ENCODE measurements at regions not wholly inside any gene's neighbourhood (a gene's known extent, or its start where the extent isn't known, plus 50 kb on each side); places are given as distances from the start of the nearest gene placed in this dataset.
A peak's percentile ranks its signal among the peaks of the same experiment; 100 is the strongest.

- no peaks in the 10 kb centered on the region for H3K27me3 ChIP-seq
- H3K4me3 ChIP-seq, result no peak overlapping the region
- ATAC-seq (no peak), DNase-seq (no peak)
- H3K27ac ChIP-seq, result no peak overlapping the region
- 75 to 83% (median 77%) methylated on average over 1 of the region's 1 CpG for WGBS, 4 donors
- no peaks in the 10 kb centered on the region for H3K36me3 ChIP-seq
- intact Hi-C loops (cut with DNase I), result no loop called here
- no peaks in the 10 kb centered on the region for H3K4me1 ChIP-seq
- TF ChIP-seq CTCF (IDR thresholded peaks at IDR 0.05), result no peak
- TF ChIP-seq POLR2A (IDR thresholded peaks at IDR 0.05), result no peak
- peaks cover 0 to 2% (median 0%) of the 10 kb centered on the region in 12 donors for H3K9me3 ChIP-seq
Measured at GRCh38 chr5:71988808-71989207, 118.5 kb upstream of the MAP1B start.

GRCh38 chr5:71993600-71993999 is 113.7 kb upstream of the MAP1B start:
- Histone ChIP-seq H3K27ac (no peak overlapping the region), H3K4me1 (no peaks in the 10 kb centered on the region), H3K4me3 (no peak overlapping the region), H3K9me3 (peaks cover 0 to 2% (median 0%) of the 10 kb centered on the region in 12 donors), H3K27me3 (no peaks in the 10 kb centered on the region), H3K36me3 (no peaks in the 10 kb centered on the region)
- WGBS, 4 donors, result 90 to 93% (median 92%) methylated on average over 3 of the region's 3 CpGs
- DNase-seq (no peak), ATAC-seq (no peak)
- intact Hi-C loops (cut with DNase I), result no loop called here
- TF ChIP-seq CTCF (IDR thresholded peaks at IDR 0.05), result no peak
- TF ChIP-seq POLR2A (IDR thresholded peaks at IDR 0.05), result no peak

DNA sequence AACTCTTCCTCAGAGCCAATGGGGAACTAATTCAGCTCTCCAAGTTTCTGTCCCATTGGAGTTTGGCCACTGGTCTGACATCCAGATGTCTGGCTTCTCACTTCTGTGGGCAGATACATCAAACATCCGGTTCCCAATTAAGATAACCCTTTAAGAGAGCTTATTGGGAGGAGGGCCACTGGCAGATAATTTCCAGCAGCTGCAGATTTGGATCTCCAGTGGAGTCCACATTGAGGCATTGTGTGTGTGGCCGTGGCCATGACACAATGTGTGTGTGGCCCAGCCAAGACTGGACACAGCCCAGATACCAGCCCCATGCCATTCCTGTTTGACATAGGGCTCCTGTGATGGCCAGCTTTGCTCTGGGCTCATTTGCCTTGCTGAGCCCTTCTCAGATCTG is 110.5 kb upstream of the MAP1B start:
- Histone ChIP-seq H3K27ac (no peak overlapping the region), H3K4me1 (no peaks in the 10 kb centered on the region), H3K27me3 (no peaks in the 10 kb centered on the region), H3K4me3 (no peak overlapping the region), H3K36me3 (no peaks in the 10 kb centered on the region), H3K9me3 (no peaks in the 10 kb centered on the region)
- no peak for TF ChIP-seq POLR2A (IDR thresholded peaks at IDR 0.05)
- no peak for TF ChIP-seq CTCF (IDR thresholded peaks at IDR 0.05)
- DNase-seq, result peak in 1 of 5 donors; percentile 10
- ATAC-seq, result peak in 1 of 4 donors; percentile 41
- WGBS, 4 donors, result 44 to 66% (median 59%) methylated on average over 2 of the region's 2 CpGs
- intact Hi-C loops (cut with DNase I), result no loop called here

GRCh38 chr5:71998746-71999145 is 108.5 kb upstream of the MAP1B start:
- intact Hi-C loops (cut with DNase I), result no loop called here
- DNase-seq (no peak), ATAC-seq (no peak)
- H3K9me3 ChIP-seq, result no peaks in the 10 kb centered on the region
- TF ChIP-seq POLR2A (IDR thresholded peaks at IDR 0.05) (no peak), CTCF (IDR thresholded peaks at IDR 0.05) (no peak)
- no peaks in the 10 kb centered on the region for H3K36me3 ChIP-seq
- H3K27me3 ChIP-seq, result no peaks in the 10 kb centered on the region
- H3K4me1 ChIP-seq, result no peaks in the 10 kb centered on the region
- H3K4me3 ChIP-seq, result no peak overlapping the region
- no peak overlapping the region for H3K27ac ChIP-seq
